Breast epithelium (tissue), 4 donors: ENCODE measurements at regions not wholly inside any gene's neighbourhood (a gene's known extent, or its start where the extent isn't known, plus 50 kb on each side); places are given as distances from the start of the nearest gene placed in this dataset.
"Not testable (repeated sequence)": the region's sequence is repeated elsewhere in the genome, so short reads cannot be mapped to it uniquely, and the experiment has no call there.

Source experiments
- DNase-seq, 2 donors: peaks; one replicate each; pipeline ENCODE4 v3.0.0-alpha.2; 2019; ENCODE audit warnings: low spot score in 2 of 2
- H3K27ac ChIP-seq, 2 donors: fragments of 200-600 bp; sonication (generic) in 1 of 2; one replicate each; pipeline ENCODE4 v1.5.1; 2016 to 2019; ENCODE audit warnings: mild to moderate bottlenecking in 1 of 2
- H3K27me3 ChIP-seq, 2 donors: fragments of 200-600 bp; sonication (generic) in 1 of 2; one replicate each; pipeline versions ENCODE4 v1.5.1 to v1.6.0; 2017 to 2019; ENCODE audit warnings: control low read depth in 1 of 2, mild to moderate bottlenecking in 1 of 2
- H3K36me3 ChIP-seq: fragments of 200-600 bp; one replicate; pipeline ENCODE4 v1.5.1; 2019
- H3K4me1 ChIP-seq, 2 donors: fragments of 200-600 bp; sonication (generic); one replicate each; pipeline ENCODE4 v1.5.1; 2016 to 2019; ENCODE audit warnings: control low read depth in 1 of 2
- H3K4me3 ChIP-seq, 3 donors: fragments of 200-600 bp; sonication (generic); 1 replicate in 2 of 3; 2 replicates in 1 of 3; pipeline ENCODE4 v1.5.1; 2016 to 2019; ENCODE audit warnings: mild to moderate bottlenecking in 3 of 3, moderate library complexity in 2 of 3
- H3K9me3 ChIP-seq, 2 donors: fragments of 200-600 bp; sonication (generic) in 1 of 2; one replicate each; pipeline ENCODE4 v1.5.1; 2016 to 2019; ENCODE audit warnings: control low read depth in 1 of 2
- intact Hi-C: fragments of 100-400 bp; cut with DNase I; formaldehyde crosslinking; loops from one replicate; pipeline ENCODE4 v1.15.1; 2023; ENCODE audit warnings: low total_unique reads

GRCh38 chr1:121042882-121043281 is 141.3 kb downstream of the FAM72B start:
- DNase-seq, H3K27me3 ChIP-seq, intact Hi-C loops, H3K4me3 ChIP-seq, H3K9me3 ChIP-seq, H3K4me1 ChIP-seq, H3K36me3 ChIP-seq, H3K27ac ChIP-seq: not testable (repeated sequence)

- H3K27ac ChIP-seq, H3K9me3 ChIP-seq, intact Hi-C loops, H3K4me1 ChIP-seq, H3K27me3 ChIP-seq, H3K4me3 ChIP-seq, DNase-seq, H3K36me3 ChIP-seq: not testable (repeated sequence)
Observed at GRCh38 chr1:121048293-121048752, 135.8 kb downstream of the FAM72B start.

- intact Hi-C loops, H3K4me1 ChIP-seq, DNase-seq, H3K9me3 ChIP-seq, H3K36me3 ChIP-seq, H3K27ac ChIP-seq, H3K4me3 ChIP-seq, H3K27me3 ChIP-seq: not testable (repeated sequence)
Observed at GRCh38 chr1:121048769-121049443, 135.2 kb downstream of the FAM72B start.

- H3K9me3 ChIP-seq, H3K27ac ChIP-seq, H3K27me3 ChIP-seq, DNase-seq, intact Hi-C loops, H3K4me1 ChIP-seq, H3K4me3 ChIP-seq, H3K36me3 ChIP-seq: not testable (repeated sequence)
Observed at GRCh38 chr1:121050097-121050496, 134.0 kb downstream of the FAM72B start.

- intact Hi-C loops, H3K27me3 ChIP-seq, H3K36me3 ChIP-seq, H3K4me1 ChIP-seq, H3K4me3 ChIP-seq, DNase-seq, H3K27ac ChIP-seq, H3K9me3 ChIP-seq: not testable (repeated sequence)
Observed at GRCh38 chr1:121051161-121051790, 132.9 kb downstream of the FAM72B start.

- intact Hi-C loops, H3K4me1 ChIP-seq, H3K9me3 ChIP-seq, DNase-seq, H3K4me3 ChIP-seq, H3K27ac ChIP-seq, H3K36me3 ChIP-seq, H3K27me3 ChIP-seq: not testable (repeated sequence)
Observed at GRCh38 chr1:121052081-121052660, 132.0 kb downstream of the FAM72B start.

- H3K4me3 ChIP-seq, H3K36me3 ChIP-seq, H3K9me3 ChIP-seq, H3K27ac ChIP-seq, H3K27me3 ChIP-seq, intact Hi-C loops, H3K4me1 ChIP-seq, DNase-seq: not testable (repeated sequence)
Observed at GRCh38 chr1:121054928-121055327, 129.2 kb downstream of the FAM72B start.

GRCh38 chr1:121066925-121067324 is 117.2 kb downstream of the FAM72B start:
- H3K9me3 ChIP-seq, intact Hi-C loops, H3K4me3 ChIP-seq, DNase-seq, H3K4me1 ChIP-seq, H3K36me3 ChIP-seq, H3K27ac ChIP-seq, H3K27me3 ChIP-seq: not testable (repeated sequence)

- DNase-seq, H3K4me1 ChIP-seq, intact Hi-C loops: not testable (repeated sequence)
Observed at GRCh38 chr1:121068738-121069499, 115.2 kb downstream of the FAM72B start.

GRCh38 chr1:121073852-121074251 is 110.3 kb downstream of the FAM72B start:
- H3K36me3 ChIP-seq, H3K27me3 ChIP-seq, H3K4me1 ChIP-seq, intact Hi-C loops, H3K27ac ChIP-seq, DNase-seq, H3K4me3 ChIP-seq, H3K9me3 ChIP-seq: not testable (repeated sequence)

More at GRCh38 chr1:121068738-121069499, 115.2 kb downstream of the FAM72B start:
- not testable (repeated sequence) for H3K36me3 ChIP-seq, H3K27me3 ChIP-seq, H3K27ac ChIP-seq, H3K9me3 ChIP-seq, H3K4me3 ChIP-seq

- DNase-seq, H3K4me1 ChIP-seq, H3K36me3 ChIP-seq, intact Hi-C loops, H3K4me3 ChIP-seq, H3K27me3 ChIP-seq, H3K9me3 ChIP-seq, H3K27ac ChIP-seq: not testable (repeated sequence)
Observed at GRCh38 chr1:121075254-121075805, 108.8 kb downstream of the FAM72B start.

GRCh38 chr1:121076674-121077073 is 107.5 kb downstream of the FAM72B start:
- DNase-seq, intact Hi-C loops, H3K4me1 ChIP-seq, H3K36me3 ChIP-seq, H3K27me3 ChIP-seq, H3K27ac ChIP-seq, H3K4me3 ChIP-seq, H3K9me3 ChIP-seq: not testable (repeated sequence)

- H3K36me3 ChIP-seq, H3K27me3 ChIP-seq, H3K27ac ChIP-seq, intact Hi-C loops, H3K4me3 ChIP-seq, DNase-seq, H3K4me1 ChIP-seq, H3K9me3 ChIP-seq: not testable (repeated sequence)
Observed at GRCh38 chr1:121079655-121080054, 104.5 kb downstream of the FAM72B start.
